ENCODE measurements at regions not wholly inside any gene's neighbourhood (a gene's known extent, or its start where the extent isn't known, plus 50 kb on each side); places are given as distances from the start of the nearest gene placed in this dataset.

DNA sequence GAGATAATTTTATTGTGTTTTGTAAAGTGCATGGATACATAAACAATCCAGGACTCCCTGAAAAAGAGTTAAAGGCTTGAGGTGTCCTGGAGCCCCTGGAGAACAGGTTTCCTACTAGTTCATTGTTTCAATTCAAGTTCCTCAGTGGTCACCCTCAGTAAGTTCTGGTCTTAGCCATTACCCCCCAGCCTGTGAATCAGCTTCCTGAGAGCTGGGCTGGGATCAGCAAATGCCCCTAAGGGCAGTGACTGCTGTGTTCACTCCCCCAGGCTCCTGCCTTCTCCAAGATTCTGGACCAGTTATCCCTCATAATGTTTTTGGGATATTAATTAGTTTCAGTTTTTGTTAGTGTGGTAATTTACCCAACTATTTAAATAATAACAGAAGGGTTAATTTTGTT, 151.6 kb upstream of the PRSS58 start:
- TF ChIP-seq, protein P1, sequence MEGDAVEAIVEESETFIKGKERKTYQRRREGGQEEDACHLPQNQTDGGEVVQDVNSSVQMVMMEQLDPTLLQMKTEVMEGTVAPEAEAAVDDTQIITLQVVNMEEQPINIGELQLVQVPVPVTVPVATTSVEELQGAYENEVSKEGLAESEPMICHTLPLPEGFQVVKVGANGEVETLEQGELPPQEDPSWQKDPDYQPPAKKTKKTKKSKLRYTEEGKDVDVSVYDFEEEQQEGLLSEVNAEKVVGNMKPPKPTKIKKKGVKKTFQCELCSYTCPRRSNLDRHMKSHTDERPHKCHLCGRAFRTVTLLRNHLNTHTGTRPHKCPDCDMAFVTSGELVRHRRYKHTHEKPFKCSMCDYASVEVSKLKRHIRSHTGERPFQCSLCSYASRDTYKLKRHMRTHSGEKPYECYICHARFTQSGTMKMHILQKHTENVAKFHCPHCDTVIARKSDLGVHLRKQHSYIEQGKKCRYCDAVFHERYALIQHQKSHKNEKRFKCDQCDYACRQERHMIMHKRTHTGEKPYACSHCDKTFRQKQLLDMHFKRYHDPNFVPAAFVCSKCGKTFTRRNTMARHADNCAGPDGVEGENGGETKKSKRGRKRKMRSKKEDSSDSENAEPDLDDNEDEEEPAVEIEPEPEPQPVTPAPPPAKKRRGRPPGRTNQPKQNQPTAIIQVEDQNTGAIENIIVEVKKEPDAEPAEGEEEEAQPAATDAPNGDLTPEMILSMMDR (IDR thresholded peaks at IDR 0.05): no peak
- TF ChIP-seq POLR2A (IDR thresholded peaks at IDR 0.05): no peak
- TF ChIP-seq POLR2AphosphoS5 (IDR thresholded peaks at IDR 0.05): no peak
